HG02884 (cell line): ENCODE measurements at regions not wholly inside any gene's neighbourhood (a gene's known extent, or its start where the extent isn't known, plus 50 kb on each side); places are given as distances from the start of the nearest gene placed in this dataset.
"Not testable (repeated sequence)": the region's sequence is repeated elsewhere in the genome, so short reads cannot be mapped to it uniquely, and the experiment has no call there.

Experiments used
- ATAC-seq: cut with Tn5 transposase; IDR thresholded peaks from one replicate; pipeline ENCODE4 v1.9.1; 2021; ENCODE audit warnings: mild to moderate bottlenecking, moderate library complexity; ENCODE audit not compliant: unreplicated experiment

- no peak for ATAC-seq
Observed at GRCh38 chr13:99677116-99677951, 176.1 kb downstream of the TM9SF2 start.

DNA sequence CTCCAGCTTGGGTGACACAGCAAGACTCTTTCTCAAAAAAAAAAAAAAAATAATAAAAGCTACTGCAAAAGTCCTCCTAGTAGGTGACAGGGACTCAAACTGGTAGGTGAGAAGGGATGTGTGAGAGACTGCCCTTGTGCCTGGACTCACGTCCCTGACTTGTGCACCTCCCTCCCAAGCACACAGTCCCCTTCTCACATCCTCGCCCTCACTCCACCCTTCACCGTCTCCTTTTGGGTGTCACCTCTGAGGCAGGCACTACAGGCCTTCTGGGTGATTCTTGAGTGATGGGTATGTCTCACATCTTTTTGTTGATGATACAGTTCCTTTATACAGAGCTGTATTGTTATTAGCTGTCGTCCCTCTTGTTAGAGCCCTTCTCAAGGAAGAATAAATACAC lies 170.5 kb downstream of the TM9SF2 start:
- no peak for ATAC-seq

- ATAC-seq, result not testable (repeated sequence)
Observed at GRCh38 chr13:99669096-99669495, 167.8 kb downstream of the TM9SF2 start.

GRCh38 chr13:99666146-99666805 lies 165.0 kb downstream of the TM9SF2 start:
- ATAC-seq, result no peak

DNA sequence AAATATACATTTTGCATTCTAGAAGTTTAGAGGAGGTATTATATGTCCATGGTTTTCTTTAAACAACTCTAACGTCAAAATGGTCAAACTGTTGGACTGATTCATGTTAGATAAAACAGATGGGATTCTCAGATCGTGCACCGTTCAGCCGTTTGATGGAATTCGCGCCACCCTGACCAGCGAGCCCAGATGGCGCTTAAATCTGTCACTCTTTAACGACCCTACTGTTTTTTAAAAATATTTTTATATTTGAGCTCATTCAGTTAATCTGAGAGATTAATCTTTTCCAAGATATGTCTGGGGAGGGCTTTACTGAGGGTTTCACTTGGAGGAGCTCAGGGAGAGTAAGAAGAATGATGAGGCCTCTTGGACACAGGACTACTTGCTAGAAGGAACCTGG lies 164.4 kb downstream of the TM9SF2 start:
- no peak for ATAC-seq

- ATAC-seq, result no peak
Observed at GRCh38 chr13:99663908-99664307, 162.6 kb downstream of the TM9SF2 start.

DNA sequence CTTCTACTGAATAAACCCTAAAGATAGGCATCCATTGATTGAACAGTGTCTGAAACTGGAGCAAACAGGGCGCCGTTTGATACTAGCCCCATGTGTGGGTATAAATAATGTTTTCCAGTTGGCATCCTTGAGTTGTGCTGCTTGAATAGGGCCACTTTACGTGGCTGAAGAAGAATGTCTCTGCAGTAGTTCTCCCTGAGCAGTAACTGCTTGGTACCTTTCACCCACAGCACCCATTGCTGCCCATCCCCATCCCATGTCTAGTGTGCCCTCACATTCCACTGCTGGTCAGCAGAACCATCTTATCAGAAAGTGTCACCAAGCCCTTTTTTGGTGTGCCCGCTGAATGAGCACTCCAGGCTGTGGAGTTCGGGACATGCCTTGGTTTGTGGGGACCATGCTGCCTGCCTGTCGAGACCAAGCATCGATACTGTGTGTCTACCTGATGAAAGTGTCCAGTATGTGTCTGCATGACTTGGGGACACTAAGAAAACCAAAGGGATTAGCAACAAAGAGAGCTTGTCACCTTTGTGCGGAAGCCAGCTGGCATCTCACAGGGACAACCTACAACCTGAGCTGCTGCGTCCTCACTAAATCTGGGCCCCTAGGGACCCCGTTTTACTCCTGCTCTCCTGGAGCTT lies 162.0 kb downstream of the TM9SF2 start:
- no peak for ATAC-seq

GRCh38 chr13:99662678-99663077 lies 161.4 kb downstream of the TM9SF2 start:
- no peak for ATAC-seq

- no peak for ATAC-seq
Observed at GRCh38 chr13:99661791-99662190, 160.5 kb downstream of the TM9SF2 start.

GRCh38 chr13:99659866-99660554 lies 158.7 kb downstream of the TM9SF2 start:
- no peak for ATAC-seq

DNA sequence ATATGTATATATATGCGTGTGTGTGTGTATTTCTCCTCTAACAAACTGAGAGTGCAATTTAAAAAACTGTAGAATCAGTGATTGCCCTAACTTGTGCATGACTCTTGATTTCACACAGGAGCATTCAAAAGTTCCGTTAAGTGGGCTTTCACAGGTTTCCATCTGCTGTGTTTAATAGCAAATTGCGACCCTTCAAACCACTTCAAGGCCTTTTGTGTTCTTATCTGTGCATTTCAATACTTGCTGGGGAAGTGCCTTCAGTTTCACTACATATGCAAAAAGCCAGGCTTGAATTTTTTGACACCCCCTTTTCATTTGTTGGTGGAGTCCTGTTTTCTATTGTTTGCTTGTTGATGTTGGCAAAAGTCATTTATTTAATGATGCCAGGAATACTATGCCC lies 158.0 kb downstream of the TM9SF2 start:
- ATAC-seq, result no peak

DNA sequence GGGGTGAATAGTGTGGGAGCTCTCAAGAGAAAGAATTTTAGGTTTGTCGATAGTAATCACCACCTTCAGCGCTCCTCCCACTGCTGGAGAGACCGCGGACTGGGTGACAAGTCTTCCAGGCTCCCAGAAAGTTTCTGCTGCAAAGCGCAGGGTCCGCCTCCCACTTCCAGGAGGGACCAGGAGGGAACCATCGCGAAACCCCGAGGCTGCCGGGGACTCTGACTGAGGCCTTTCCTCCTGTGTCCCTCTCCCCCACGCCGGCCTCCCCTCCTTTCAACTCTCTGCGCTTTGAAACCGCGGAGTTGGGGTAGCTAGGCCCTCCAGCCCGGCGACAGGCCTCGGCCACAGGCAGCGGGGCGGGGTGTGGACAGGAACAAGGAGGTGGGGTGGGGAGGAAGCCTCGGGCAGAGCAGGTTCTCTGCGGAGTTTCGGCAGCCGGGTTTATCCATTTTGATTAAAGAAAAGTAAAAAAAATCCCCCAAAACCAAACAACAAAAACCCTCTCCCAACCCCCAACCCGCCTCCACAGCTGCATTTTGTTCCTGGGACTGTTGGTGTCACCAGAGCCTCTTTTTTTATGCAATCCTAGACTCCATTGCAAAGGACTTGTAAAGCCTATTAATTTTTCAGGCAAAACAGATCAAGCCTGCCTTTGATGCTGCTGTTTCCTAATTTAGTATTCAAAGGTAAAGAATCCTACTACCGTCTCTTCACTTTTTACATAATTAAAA lies 157.2 kb downstream of the TM9SF2 start:
- ATAC-seq, result peak; percentile 56

- peak; percentile 28 for ATAC-seq
Observed at GRCh38 chr13:99657848-99658260, 156.6 kb downstream of the TM9SF2 start.

DNA sequence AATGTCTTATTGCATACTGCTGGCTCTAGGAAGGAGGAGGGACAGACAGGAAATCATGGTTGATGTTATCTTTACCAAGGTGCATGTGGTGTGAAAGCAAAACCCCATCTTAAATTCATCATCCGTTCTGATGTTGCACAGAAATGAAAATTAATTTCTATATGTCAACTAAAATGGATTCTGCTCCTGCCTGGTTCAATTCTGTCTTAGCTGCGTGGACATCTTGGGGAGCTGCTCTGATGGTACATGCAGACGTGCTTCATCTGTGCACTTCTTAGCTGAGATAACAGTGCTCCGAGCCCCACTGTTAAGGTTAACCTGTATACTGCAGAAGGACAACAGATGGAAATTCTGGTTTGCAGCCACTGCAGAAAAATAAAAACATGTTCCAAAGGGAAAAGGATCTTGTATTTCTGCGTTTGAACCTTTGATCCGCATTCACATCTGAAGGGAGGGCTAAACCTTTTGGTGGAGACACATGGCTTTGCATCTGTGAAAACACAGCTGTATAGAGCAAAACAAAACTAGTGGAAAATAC lies 155.6 kb downstream of the TM9SF2 start:
- no peak for ATAC-seq

DNA sequence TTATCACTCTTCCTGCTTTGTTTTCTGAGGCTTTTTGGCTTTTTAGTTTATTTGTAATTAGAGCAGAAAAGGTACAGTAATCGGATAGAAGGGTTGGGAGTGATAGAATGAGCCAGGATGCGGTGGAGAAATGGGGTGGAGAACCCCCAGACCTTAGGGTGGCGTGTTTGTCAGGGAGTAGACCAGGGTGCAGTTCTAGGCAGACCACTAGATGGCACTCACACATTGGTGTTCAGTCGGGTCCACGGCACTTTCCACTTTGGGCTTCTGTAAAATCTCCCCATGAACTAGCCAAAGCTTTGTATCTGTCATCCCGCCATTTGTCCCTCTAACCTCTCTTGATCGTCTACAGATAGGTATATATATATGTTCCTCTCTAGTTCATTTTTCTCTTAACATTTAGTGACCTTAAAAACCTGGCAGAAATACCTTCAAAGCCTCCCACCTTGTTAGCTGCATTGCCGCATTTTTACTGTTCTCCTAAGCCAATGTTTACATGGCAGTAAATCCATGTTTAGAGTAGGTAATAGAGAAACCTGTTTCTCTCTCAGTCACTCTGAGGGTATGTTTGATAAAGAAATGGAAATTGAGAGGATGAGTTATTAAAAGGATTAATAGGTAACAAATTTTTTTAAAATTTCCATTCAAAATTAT lies 154.9 kb downstream of the TM9SF2 start:
- peak; percentile 44 for ATAC-seq

DNA sequence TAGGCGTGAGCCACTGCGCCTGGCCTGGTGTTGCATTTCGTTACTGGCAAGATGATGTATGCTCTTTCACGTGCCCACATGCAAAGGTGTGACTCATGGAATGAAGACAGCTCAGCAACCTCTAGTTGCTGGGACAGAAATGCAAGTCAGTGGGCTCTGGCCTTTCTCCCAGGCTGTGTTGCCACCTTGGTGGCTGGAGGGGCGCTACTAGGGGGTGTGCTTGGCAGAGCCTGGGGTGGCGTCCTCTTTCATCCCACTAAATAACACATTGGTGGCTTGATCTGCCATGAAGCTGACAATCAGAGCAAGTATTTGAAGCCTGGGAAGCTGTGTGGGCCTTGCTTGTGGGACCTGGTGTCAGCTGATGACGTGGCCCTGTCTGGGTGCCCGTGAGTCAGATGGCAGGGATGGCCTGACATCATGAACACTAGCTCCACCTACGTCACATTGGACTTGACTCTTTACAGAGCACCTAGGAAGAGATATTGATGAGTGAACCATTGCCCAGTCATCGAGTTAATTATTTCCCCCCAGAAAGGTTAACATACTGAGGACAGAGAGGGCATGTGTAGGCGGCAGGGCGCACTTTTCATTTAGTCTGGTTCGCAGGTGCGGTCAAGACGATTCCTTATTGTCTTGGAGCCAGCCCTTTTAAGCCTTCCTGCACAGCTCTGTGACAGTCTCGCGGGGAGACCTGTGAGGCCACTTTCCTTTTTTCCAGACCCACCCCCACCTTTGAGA lies 154.2 kb downstream of the TM9SF2 start:
- no peak for ATAC-seq

DNA sequence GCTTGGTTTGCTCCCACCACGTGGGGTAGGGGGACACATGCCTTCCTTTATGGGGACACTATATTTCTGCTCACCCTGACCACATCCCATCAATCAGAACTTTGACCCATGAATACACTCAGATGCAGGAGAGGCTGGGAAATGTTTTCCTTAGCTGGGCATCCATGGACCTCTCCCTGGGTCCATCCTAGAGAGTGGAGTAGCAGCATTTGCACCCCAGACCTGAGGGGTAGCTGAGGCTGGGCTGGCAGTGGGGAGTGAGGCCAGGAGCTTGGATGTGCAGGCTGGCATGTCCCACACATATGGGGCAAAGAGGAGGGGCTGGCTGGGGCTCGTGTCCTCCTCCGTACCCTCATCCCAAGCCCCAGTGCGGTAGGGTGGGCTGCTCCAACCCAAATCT lies 152.8 kb downstream of the TM9SF2 start:
- ATAC-seq, result no peak

DNA sequence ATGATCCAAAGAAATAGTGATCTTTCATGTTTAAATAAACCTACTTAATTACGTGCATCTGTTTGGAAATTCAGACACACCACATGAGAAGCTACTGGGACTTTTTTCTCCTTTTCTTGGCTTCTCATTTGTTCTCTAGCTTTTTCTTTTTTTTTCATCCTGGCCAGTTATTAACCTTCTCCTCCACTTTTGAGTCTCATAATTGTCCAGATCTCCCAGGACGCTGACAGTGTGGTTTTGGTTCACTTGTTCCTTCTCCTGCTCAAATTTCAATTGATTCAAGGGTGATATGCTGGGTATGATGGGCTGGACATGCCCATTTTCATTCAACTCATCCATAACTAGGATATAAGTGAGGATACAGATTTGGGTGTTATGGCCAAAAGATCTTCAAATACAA lies 152.3 kb downstream of the TM9SF2 start:
- no peak for ATAC-seq

DNA sequence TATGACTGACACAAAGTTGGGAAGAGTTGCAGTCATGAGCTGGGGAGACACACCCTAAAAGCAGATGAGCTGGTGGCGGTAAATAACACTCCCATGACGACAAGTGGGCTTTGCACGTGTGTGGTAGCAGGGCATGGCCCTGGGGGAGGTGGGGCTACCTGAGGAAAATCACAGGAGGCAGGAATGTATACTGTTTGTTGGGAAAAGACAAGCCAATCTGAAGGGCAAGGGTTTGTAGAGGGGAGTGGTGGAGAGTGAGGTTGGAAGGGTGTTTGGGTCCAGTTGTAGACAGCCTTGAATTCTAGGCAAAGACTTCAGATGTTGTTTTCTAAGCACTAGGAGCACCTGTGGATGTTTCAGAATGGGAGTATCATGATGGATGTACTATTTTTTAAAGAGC lies 151.6 kb downstream of the TM9SF2 start:
- no peak for ATAC-seq
